Fibroblast of lung (primary cell): ENCODE measurements at regions not wholly inside any gene's neighbourhood (a gene's known extent, or its start where the extent isn't known, plus 50 kb on each side); places are given as distances from the start of the nearest gene placed in this dataset.

ENCODE experiments used
- EZH2 ChIP-seq: IDR thresholded peaks from 2 replicates; pipeline ENCODE4 v1.5.1; 2012; ENCODE audit warnings: low read length, control low read depth, mild to moderate bottlenecking; ENCODE audit errors: missing control alignments
- TF ChIP-seq, protein P1 (sequence below), 2 donors: IDR thresholded peaks in 1 of 2; conservative IDR thresholded peaks in 1 of 2; 1 replicate in 1 of 2; 2 replicates in 1 of 2; pipeline ENCODE4 v1.5.1; 2011 to 2012; ENCODE audit warnings: low read length in 2 of 2, control low read depth in 1 of 2, inconsistent platforms in 1 of 2, low read depth in 1 of 2, mild to moderate bottlenecking in 1 of 2

DNA sequence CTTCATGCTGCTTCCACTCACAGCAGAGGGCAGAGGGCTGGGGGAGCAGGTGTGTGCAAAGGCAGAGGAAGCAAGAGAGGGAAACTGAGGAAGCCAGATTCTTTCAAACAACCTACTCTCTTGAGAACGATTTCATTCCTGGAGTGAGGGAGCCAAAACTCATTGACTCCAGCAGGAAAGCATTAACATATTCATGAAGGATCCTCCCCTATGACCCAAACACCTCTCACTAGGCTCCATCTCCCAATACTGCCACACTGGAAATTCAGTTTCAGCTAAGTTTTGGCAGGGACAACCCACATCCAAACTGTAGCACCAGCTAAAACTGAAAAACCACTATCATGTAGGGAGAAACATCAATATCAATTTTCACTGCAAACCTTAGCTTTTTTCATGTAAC, 125.1 kb downstream of the OLIG3 start:
- no peak for TF ChIP-seq EZH2
- TF ChIP-seq, protein P1, sequence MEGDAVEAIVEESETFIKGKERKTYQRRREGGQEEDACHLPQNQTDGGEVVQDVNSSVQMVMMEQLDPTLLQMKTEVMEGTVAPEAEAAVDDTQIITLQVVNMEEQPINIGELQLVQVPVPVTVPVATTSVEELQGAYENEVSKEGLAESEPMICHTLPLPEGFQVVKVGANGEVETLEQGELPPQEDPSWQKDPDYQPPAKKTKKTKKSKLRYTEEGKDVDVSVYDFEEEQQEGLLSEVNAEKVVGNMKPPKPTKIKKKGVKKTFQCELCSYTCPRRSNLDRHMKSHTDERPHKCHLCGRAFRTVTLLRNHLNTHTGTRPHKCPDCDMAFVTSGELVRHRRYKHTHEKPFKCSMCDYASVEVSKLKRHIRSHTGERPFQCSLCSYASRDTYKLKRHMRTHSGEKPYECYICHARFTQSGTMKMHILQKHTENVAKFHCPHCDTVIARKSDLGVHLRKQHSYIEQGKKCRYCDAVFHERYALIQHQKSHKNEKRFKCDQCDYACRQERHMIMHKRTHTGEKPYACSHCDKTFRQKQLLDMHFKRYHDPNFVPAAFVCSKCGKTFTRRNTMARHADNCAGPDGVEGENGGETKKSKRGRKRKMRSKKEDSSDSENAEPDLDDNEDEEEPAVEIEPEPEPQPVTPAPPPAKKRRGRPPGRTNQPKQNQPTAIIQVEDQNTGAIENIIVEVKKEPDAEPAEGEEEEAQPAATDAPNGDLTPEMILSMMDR (conservative IDR thresholded peaks at IDR 0.05 in 1 of 2, IDR thresholded peaks at IDR 0.05 in 1 of 2; ENCODE audit: low read depth in 1 of 2, low read length in 2 of 2), result no peak
